A673 (cell line): ENCODE measurements at regions not wholly inside any gene's neighbourhood (a gene's known extent, or its start where the extent isn't known, plus 50 kb on each side); places are given as distances from the start of the nearest gene placed in this dataset.

Experiments
- BruUV-seq: library from RNA; stranded (reverse); fragments of 400-500 nt; replicated peaks from 2 replicates; lab custom pipeline; 2021; lab: Mats Ljungman, UMichigan
- CTCF ChIA-PET: fragments of 300-600 bp; sonication (Branson Sonifier 250); formaldehyde crosslinking; loops from one replicate; lab custom pipeline; 2022; ENCODE audit warnings: antibody characterized with exemption; lab: Charles Lee
- POLR2A ChIA-PET: fragments of 300-600 bp; sonication (Branson Sonifier 250); formaldehyde crosslinking; loops from one replicate; lab custom pipeline; 2022; ENCODE audit warnings: antibody characterized with exemption; ENCODE audit not compliant: low non-redundant PET; lab: Charles Lee
- DNase-seq: peaks from one replicate; pipeline ENCODE4 v3.0.0-alpha.2; 2015; ENCODE audit warnings: low spot score
- H3K27ac ChIP-seq: fragments of 200-600 bp; sonication (generic); 2 replicates; pipeline ENCODE4 v1.5.1; 2016; ENCODE audit warnings: mixed run types, low read depth, mild to moderate bottlenecking, mixed read lengths, antibody characterized with exemption, low read length; ENCODE audit not compliant: poor library complexity, severe bottlenecking
- H3K27me3 ChIP-seq: fragments of 200-600 bp; sonication (generic); replicated peaks from 2 replicates; pipeline ENCODE4 v1.6.1; 2017; ENCODE audit warnings: mixed run types, low read depth, mild to moderate bottlenecking, mixed read lengths, antibody characterized with exemption, low read length; ENCODE audit not compliant: insufficient read depth, poor library complexity
- H3K36me3 ChIP-seq: fragments of 200-600 bp; sonication (generic); 2 replicates; pipeline ENCODE4 v1.6.1; 2016; ENCODE audit warnings: mixed run types, mild to moderate bottlenecking, mixed read lengths, antibody characterized with exemption, low read length; ENCODE audit not compliant: insufficient read depth, poor library complexity, severe bottlenecking
- H3K4me1 ChIP-seq: fragments of 200-600 bp; sonication (generic); 2 replicates; pipeline ENCODE4 v1.6.1; 2017; ENCODE audit warnings: mixed run types, mild to moderate bottlenecking, mixed read lengths, antibody characterized with exemption, low read length; ENCODE audit not compliant: insufficient read depth, poor library complexity, severe bottlenecking
- H3K4me3 ChIP-seq: fragments of 200-600 bp; sonication (generic); 2 replicates; pipeline ENCODE4 v1.5.1; 2016; ENCODE audit warnings: low read depth, mixed run types, mild to moderate bottlenecking, mixed read lengths, low read length; ENCODE audit not compliant: poor library complexity, severe bottlenecking
- H3K9me3 ChIP-seq: fragments of 200-600 bp; sonication (generic); 2 replicates; pipeline ENCODE4 v1.6.1; 2016; ENCODE audit warnings: mixed run types, low read depth, mild to moderate bottlenecking, mixed read lengths, antibody characterized with exemption, low read length; ENCODE audit not compliant: poor library complexity, severe bottlenecking
- EZH2 ChIP-seq: fragments of 200-600 bp; sonication (generic); IDR thresholded peaks from 2 replicates; pipeline ENCODE4 v1.6.1; 2017; ENCODE audit warnings: borderline replicate concordance, low read depth, mild to moderate bottlenecking, mixed read lengths, antibody characterized with exemption, low read length; ENCODE audit not compliant: poor library complexity, severe bottlenecking
- intact Hi-C: fragments of 100-400 bp; cut with micrococcal nuclease; formaldehyde crosslinking; loops from one replicate; pipeline ENCODE4 v1.10.0; 2022; ENCODE audit not compliant: unreplicated experiment
- TF ChIP-seq, protein P1 (sequence below): fragments of 300-800, 200-600 bp; sonication (generic); conservative IDR thresholded peaks from 2 replicates; pipeline ENCODE4 v1.5.1; 2017; ENCODE audit warnings: low read depth, mild to moderate bottlenecking, antibody characterized with exemption, low read length, moderate library complexity, mixed read lengths

- H3K27me3 ChIP-seq = no peaks in the 10 kb centered on the region
- no peak for TF ChIP-seq EZH2
- TF ChIP-seq, protein P1, sequence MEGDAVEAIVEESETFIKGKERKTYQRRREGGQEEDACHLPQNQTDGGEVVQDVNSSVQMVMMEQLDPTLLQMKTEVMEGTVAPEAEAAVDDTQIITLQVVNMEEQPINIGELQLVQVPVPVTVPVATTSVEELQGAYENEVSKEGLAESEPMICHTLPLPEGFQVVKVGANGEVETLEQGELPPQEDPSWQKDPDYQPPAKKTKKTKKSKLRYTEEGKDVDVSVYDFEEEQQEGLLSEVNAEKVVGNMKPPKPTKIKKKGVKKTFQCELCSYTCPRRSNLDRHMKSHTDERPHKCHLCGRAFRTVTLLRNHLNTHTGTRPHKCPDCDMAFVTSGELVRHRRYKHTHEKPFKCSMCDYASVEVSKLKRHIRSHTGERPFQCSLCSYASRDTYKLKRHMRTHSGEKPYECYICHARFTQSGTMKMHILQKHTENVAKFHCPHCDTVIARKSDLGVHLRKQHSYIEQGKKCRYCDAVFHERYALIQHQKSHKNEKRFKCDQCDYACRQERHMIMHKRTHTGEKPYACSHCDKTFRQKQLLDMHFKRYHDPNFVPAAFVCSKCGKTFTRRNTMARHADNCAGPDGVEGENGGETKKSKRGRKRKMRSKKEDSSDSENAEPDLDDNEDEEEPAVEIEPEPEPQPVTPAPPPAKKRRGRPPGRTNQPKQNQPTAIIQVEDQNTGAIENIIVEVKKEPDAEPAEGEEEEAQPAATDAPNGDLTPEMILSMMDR = no peak
- no peaks in the 10 kb centered on the region for H3K4me1 ChIP-seq
- H3K27ac ChIP-seq = no peak overlapping the region
- H3K9me3 ChIP-seq = no peaks in the 10 kb centered on the region
- H3K4me3 ChIP-seq = no peak overlapping the region
- H3K36me3 ChIP-seq = no peaks in the 10 kb centered on the region
- intact Hi-C loops = no loop called here
- BruUV-seq = no TSS peak
- CTCF ChIA-PET = no interaction called here
- POLR2A ChIA-PET = no interaction called here
- no peak for DNase-seq
Observed at GRCh38 chr3:158961911-158962310, 160.1 kb downstream of the MFSD1 start.

- Histone ChIP-seq H3K4me3 (no peak overlapping the region), H3K36me3 (no peaks in the 10 kb centered on the region), H3K9me3 (no peaks in the 10 kb centered on the region), H3K27me3 (no peaks in the 10 kb centered on the region), H3K4me1 (no peaks in the 10 kb centered on the region), H3K27ac (no peak overlapping the region)
- intact Hi-C loops = no loop called here
- no TSS peak for BruUV-seq
- ChIA-PET POLR2A (no interaction called here), CTCF (no interaction called here)
- no peak for DNase-seq
- TF ChIP-seq EZH2 = no peak
- TF ChIP-seq, protein P1 = no peak
Observed at GRCh38 chr3:158970006-158970405, 168.2 kb downstream of the MFSD1 start.

DNA sequence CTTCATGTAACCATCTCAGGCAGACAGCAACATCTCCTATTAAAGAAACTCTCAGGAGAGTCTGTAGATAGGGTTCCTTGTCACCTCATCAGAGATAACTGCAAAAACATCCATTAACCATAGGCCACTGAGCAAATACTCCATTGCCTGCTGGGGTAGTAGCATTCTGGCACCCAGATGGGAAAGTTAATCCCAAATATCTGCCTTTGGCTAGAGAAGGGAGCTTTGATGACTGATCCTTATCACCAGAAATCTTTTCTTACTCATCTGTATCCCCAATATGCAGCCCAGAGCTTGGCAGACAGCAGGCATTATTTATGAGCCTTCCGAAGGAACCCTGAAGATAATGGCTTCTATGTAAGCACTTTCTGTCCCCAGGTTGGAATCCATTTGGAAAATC is 173.1 kb downstream of the MFSD1 start:
- no peak for TF ChIP-seq EZH2
- TF ChIP-seq, protein P1 = no peak
- H3K27ac ChIP-seq = no peak overlapping the region
- no peaks in the 10 kb centered on the region for H3K36me3 ChIP-seq
- DNase-seq = no peak
- H3K4me1 ChIP-seq = no peaks in the 10 kb centered on the region
- ChIA-PET CTCF (no interaction called here), POLR2A (no interaction called here)
- BruUV-seq = no TSS peak
- no peaks in the 10 kb centered on the region for H3K9me3 ChIP-seq
- H3K27me3 ChIP-seq = no peaks in the 10 kb centered on the region
- H3K4me3 ChIP-seq = no peak overlapping the region
- intact Hi-C loops = no loop called here
